Kidney (tissue), 13 donors: ENCODE measurements at regions not wholly inside any gene's neighbourhood (a gene's known extent, or its start where the extent isn't known, plus 50 kb on each side); places are given as distances from the start of the nearest gene placed in this dataset.

Source experiments
- DNase-seq, 5 donors: peaks; one replicate each; pipeline ENCODE4 v3.0.0-alpha.2; 2013 to 2020
- FAIRE-seq: peaks from 2 replicates; lab custom pipeline; 2012; peaks lifted over from hg19 to GRCh38; lab: Jason Lieb, UNC
- H3K27ac ChIP-seq, 2 donors: one replicate each; pipeline ENCODE4 v1.7.0; 2013; ENCODE audit warnings: low read depth in 2 of 2, low read length in 2 of 2, inconsistent platforms in 1 of 2
- H3K27me3 ChIP-seq: one replicate; pipeline ENCODE4 v1.7.1; 2013; ENCODE audit warnings: low read length, inconsistent platforms; ENCODE audit not compliant: control insufficient read depth, insufficient read depth
- H3K36me3 ChIP-seq, 3 donors: one replicate each; pipeline versions ENCODE4 v1.7.0 to v1.7.1; 2013; ENCODE audit warnings: low read length in 3 of 3, control low read depth in 1 of 3, inconsistent platforms in 1 of 3; ENCODE audit not compliant: insufficient read depth in 3 of 3, control insufficient read depth in 2 of 3
- H3K4me1 ChIP-seq, 3 donors: one replicate each; pipeline versions ENCODE4 v1.7.0 to v1.7.1; 2013; ENCODE audit warnings: low read length in 3 of 3, inconsistent platforms in 1 of 3, low read depth in 1 of 3; ENCODE audit not compliant: control insufficient read depth in 2 of 3, insufficient read depth in 2 of 3
- H3K4me3 ChIP-seq, 3 donors: one replicate each; pipeline versions ENCODE4 v1.7.0 to v1.8.1; 2013; ENCODE audit warnings: low read length in 3 of 3, control low read depth in 1 of 3, inconsistent platforms in 1 of 3
- H3K9ac ChIP-seq, 3 donors: one replicate each; pipeline versions ENCODE4 v1.7.0 to v1.7.1; 2013; ENCODE audit warnings: low read length in 3 of 3, control low read depth in 1 of 3, inconsistent platforms in 1 of 3
- H3K9me3 ChIP-seq, 3 donors: one replicate each; pipeline versions ENCODE4 v1.7.0 to v1.7.1; 2013; ENCODE audit warnings: low read length in 3 of 3, control low read depth in 1 of 3, inconsistent platforms in 1 of 3; ENCODE audit not compliant: control insufficient read depth in 2 of 3, insufficient read depth in 1 of 3
- CTCF ChIP-seq: IDR thresholded peaks from 3 replicates; pipeline ENCODE4 v1.5.1; 2012; ENCODE audit warnings: mild to moderate bottlenecking, moderate library complexity, borderline replicate concordance; ENCODE audit not compliant: insufficient read depth; ENCODE audit errors: extremely low read depth
- intact Hi-C: fragments of 100-400 bp; cut with DNase I; formaldehyde crosslinking; loops from one replicate; pipeline ENCODE4 v1.11.1; 2022
- donor health status: control.
- donor health status: control.
- donor health status: control.
- donor health status: control.
- donor health status: control.
- donor health status: DM: yes; HTN: yes; CAD: no.
- donor health status: Normal renal cell carcinoma (clear cell type).

- intact Hi-C loops: no loop called here
- H3K9me3 ChIP-seq: no peaks in the 10 kb centered on the region
- no peaks in the 10 kb centered on the region for H3K36me3 ChIP-seq
- no peaks in the 10 kb centered on the region for H3K27me3 ChIP-seq
- DNase-seq (no peak), FAIRE-seq (no peak)
- no peaks in the 10 kb centered on the region for H3K4me1 ChIP-seq
- no peak for TF ChIP-seq CTCF
- no peak overlapping the region for H3K4me3 ChIP-seq
- no peak overlapping the region for H3K27ac ChIP-seq
- no peak overlapping the region for H3K9ac ChIP-seq
These were observed 253.3 kb downstream of the KCNRG start for GRCh38 chr13:50268500-50268899.

- no peaks in the 10 kb centered on the region for H3K27me3 ChIP-seq
- H3K9ac ChIP-seq: no peak overlapping the region
- no peak for FAIRE-seq
- H3K36me3 ChIP-seq: no peaks in the 10 kb centered on the region
- H3K9me3 ChIP-seq: no peaks in the 10 kb centered on the region
- no peaks in the 10 kb centered on the region for H3K4me1 ChIP-seq
- intact Hi-C loops: no loop called here
- no peak overlapping the region for H3K4me3 ChIP-seq
- no peak for TF ChIP-seq CTCF
- DNase-seq: no peak
- no peak overlapping the region for H3K27ac ChIP-seq
These were observed 258.9 kb downstream of the KCNRG start for GRCh38 chr13:50274181-50274580.

GRCh38 chr13:50275392-50276063 is 260.3 kb downstream of the KCNRG start:
- peak in 1 of 5 donors; percentile 19 for DNase-seq

More at GRCh38 chr13:50275392-50276063, 260.3 kb downstream of the KCNRG start:
- no peak for TF ChIP-seq CTCF
- intact Hi-C loops: no loop called here
- FAIRE-seq: no peak
- H3K4me1 ChIP-seq: no peaks in the 10 kb centered on the region
- H3K36me3 ChIP-seq: no peaks in the 10 kb centered on the region
- H3K9me3 ChIP-seq: no peaks in the 10 kb centered on the region
- H3K9ac ChIP-seq: no peak overlapping the region
- no peak overlapping the region for H3K4me3 ChIP-seq
- H3K27ac ChIP-seq: no peak overlapping the region
- no peaks in the 10 kb centered on the region for H3K27me3 ChIP-seq
